ENCODE measurements at regions not wholly inside any gene's neighbourhood (a gene's known extent, or its start where the extent isn't known, plus 50 kb on each side); places are given as distances from the start of the nearest gene placed in this dataset.

- Mint-ChIP-seq H3K27ac (no peak overlapping the region), H3K4me3 (no peak overlapping the region), H3K4me1 (no peaks in the 10 kb centered on the region), H3K9me3 (peaks cover 0 to 8% (median 4%) of the 10 kb centered on the region in 8 donors), H3K36me3 (no peaks in the 10 kb centered on the region), H3K27me3 (no peaks in the 10 kb centered on the region)
- Histone ChIP-seq H3K36me3 (ENCODE audit: insufficient read depth, low read length) (no peaks in the 10 kb centered on the region), H3K4me3 (ENCODE audit: low read length in 2 of 2) (no peak overlapping the region), H3K4me1 (ENCODE audit: insufficient read depth, low read length) (no peaks in the 10 kb centered on the region), H3K27me3 (ENCODE audit: insufficient read depth, low read length) (no peaks in the 10 kb centered on the region), H3K9me3 (ENCODE audit: control insufficient read depth in 1 of 2, low read length in 2 of 2) (no peaks in the 10 kb centered on the region), H3K27ac (ENCODE audit: low read depth, low read length) (no peak overlapping the region)
- intact Hi-C loops (cut with micrococcal nuclease) = no loop called here
- DNase-seq = no peak
- ChIA-PET CTCF (ENCODE audit: partially characterized antibody) (no interaction called here), POLR2A (ENCODE audit: partially characterized antibody) (no interaction called here)
Observed at GRCh38 chr11:109140857-109141515, 281.0 kb upstream of the C11orf87 start.

GRCh38 chr11:109145287-109145686 is 276.7 kb upstream of the C11orf87 start:
- no peaks in the 10 kb centered on the region for H3K4me1 Mint-ChIP-seq
- no peak overlapping the region for H3K4me3 Mint-ChIP-seq
- intact Hi-C loops (cut with micrococcal nuclease) = no loop called here
- POLR2A ChIA-PET (ENCODE audit: partially characterized antibody) = no interaction called here
- H3K27me3 ChIP-seq (ENCODE audit: insufficient read depth, low read length) = no peaks in the 10 kb centered on the region
- H3K4me3 ChIP-seq (ENCODE audit: low read length in 2 of 2) = no peak overlapping the region
- no peaks in the 10 kb centered on the region for H3K36me3 ChIP-seq (ENCODE audit: insufficient read depth, low read length)
- H3K27me3 Mint-ChIP-seq = no peaks in the 10 kb centered on the region
- no peak for DNase-seq
- CTCF ChIA-PET (ENCODE audit: partially characterized antibody) = no interaction called here
- H3K27ac ChIP-seq (ENCODE audit: low read depth, low read length) = no peak overlapping the region
- H3K36me3 Mint-ChIP-seq = no peaks in the 10 kb centered on the region
- peak overlapping the region in 1 of 7 donors; percentile 35 for H3K27ac Mint-ChIP-seq
- no peaks in the 10 kb centered on the region for H3K4me1 ChIP-seq (ENCODE audit: insufficient read depth, low read length)
- H3K9me3 ChIP-seq (ENCODE audit: control insufficient read depth in 1 of 2, low read length in 2 of 2) = no peaks in the 10 kb centered on the region
- H3K9me3 Mint-ChIP-seq = peaks cover 0 to 10% (median 2%) of the 10 kb centered on the region in 8 donors

GRCh38 chr11:109147726-109148125 is 274.3 kb upstream of the C11orf87 start:
- Histone ChIP-seq H3K27me3 (ENCODE audit: insufficient read depth, low read length) (no peaks in the 10 kb centered on the region), H3K36me3 (ENCODE audit: insufficient read depth, low read length) (no peaks in the 10 kb centered on the region), H3K4me1 (ENCODE audit: insufficient read depth, low read length) (no peaks in the 10 kb centered on the region), H3K9me3 (ENCODE audit: control insufficient read depth in 1 of 2, low read length in 2 of 2) (no peaks in the 10 kb centered on the region), H3K27ac (ENCODE audit: low read depth, low read length) (no peak overlapping the region), H3K4me3 (ENCODE audit: low read length in 2 of 2) (no peak overlapping the region)
- Mint-ChIP-seq H3K27ac (no peak overlapping the region), H3K4me1 (no peaks in the 10 kb centered on the region), H3K27me3 (no peaks in the 10 kb centered on the region), H3K36me3 (no peaks in the 10 kb centered on the region), H3K9me3 (peaks cover 0 to 11% (median 2%) of the 10 kb centered on the region in 8 donors), H3K4me3 (no peak overlapping the region)
- POLR2A ChIA-PET (ENCODE audit: partially characterized antibody) = no interaction called here
- intact Hi-C loops (cut with micrococcal nuclease) = no loop called here
- CTCF ChIA-PET (ENCODE audit: partially characterized antibody) = no interaction called here
- DNase-seq = no peak

- H3K27ac ChIP-seq (ENCODE audit: low read depth, low read length) = no peak overlapping the region
- no peaks in the 10 kb centered on the region for H3K4me1 ChIP-seq (ENCODE audit: insufficient read depth, low read length)
- intact Hi-C loops (cut with micrococcal nuclease) = no loop called here
- no peak overlapping the region for H3K27ac Mint-ChIP-seq
- H3K27me3 Mint-ChIP-seq = no peaks in the 10 kb centered on the region
- H3K4me3 Mint-ChIP-seq = no peak overlapping the region
- H3K9me3 Mint-ChIP-seq = peaks cover 0 to 9% (median 2%) of the 10 kb centered on the region in 8 donors
- H3K36me3 ChIP-seq (ENCODE audit: insufficient read depth, low read length) = no peaks in the 10 kb centered on the region
- no peaks in the 10 kb centered on the region for H3K4me1 Mint-ChIP-seq
- CTCF ChIA-PET (ENCODE audit: partially characterized antibody) = no interaction called here
- no peak overlapping the region for H3K4me3 ChIP-seq (ENCODE audit: low read length in 2 of 2)
- DNase-seq = no peak
- H3K9me3 ChIP-seq (ENCODE audit: control insufficient read depth in 1 of 2, low read length in 2 of 2) = no peaks in the 10 kb centered on the region
- H3K27me3 ChIP-seq (ENCODE audit: insufficient read depth, low read length) = no peaks in the 10 kb centered on the region
- POLR2A ChIA-PET (ENCODE audit: partially characterized antibody) = no interaction called here
- no peaks in the 10 kb centered on the region for H3K36me3 Mint-ChIP-seq
Observed at GRCh38 chr11:109148669-109149068, 273.3 kb upstream of the C11orf87 start.

GRCh38 chr11:109150581-109150980 is 271.4 kb upstream of the C11orf87 start:
- DNase-seq = no peak
- Histone ChIP-seq H3K4me3 (ENCODE audit: low read length in 2 of 2) (no peak overlapping the region), H3K9me3 (ENCODE audit: control insufficient read depth in 1 of 2, low read length in 2 of 2) (no peaks in the 10 kb centered on the region), H3K36me3 (ENCODE audit: insufficient read depth, low read length) (no peaks in the 10 kb centered on the region), H3K27ac (ENCODE audit: low read depth, low read length) (no peak overlapping the region), H3K27me3 (ENCODE audit: insufficient read depth, low read length) (no peaks in the 10 kb centered on the region), H3K4me1 (ENCODE audit: insufficient read depth, low read length) (no peaks in the 10 kb centered on the region)
- H3K27me3 Mint-ChIP-seq = no peaks in the 10 kb centered on the region
- ChIA-PET CTCF (ENCODE audit: partially characterized antibody) (no interaction called here), POLR2A (ENCODE audit: partially characterized antibody) (no interaction called here)
- no peaks in the 10 kb centered on the region for H3K36me3 Mint-ChIP-seq
- no peak overlapping the region for H3K4me3 Mint-ChIP-seq
- H3K9me3 Mint-ChIP-seq = peaks cover 0 to 5% (median 3%) of the 10 kb centered on the region in 8 donors
- H3K4me1 Mint-ChIP-seq = no peaks in the 10 kb centered on the region
- intact Hi-C loops (cut with micrococcal nuclease) = no loop called here
- no peak overlapping the region for H3K27ac Mint-ChIP-seq

GRCh38 chr11:109153836-109154235 is 268.2 kb upstream of the C11orf87 start:
- no peaks in the 10 kb centered on the region for H3K9me3 ChIP-seq (ENCODE audit: control insufficient read depth in 1 of 2, low read length in 2 of 2)
- POLR2A ChIA-PET (ENCODE audit: partially characterized antibody) = no interaction called here
- CTCF ChIA-PET (ENCODE audit: partially characterized antibody) = no interaction called here
- H3K27me3 Mint-ChIP-seq = no peaks in the 10 kb centered on the region
- DNase-seq = no peak
- H3K27me3 ChIP-seq (ENCODE audit: insufficient read depth, low read length) = no peaks in the 10 kb centered on the region
- peaks cover 0 to 7% (median 3%) of the 10 kb centered on the region in 8 donors for H3K9me3 Mint-ChIP-seq
- no peaks in the 10 kb centered on the region for H3K36me3 ChIP-seq (ENCODE audit: insufficient read depth, low read length)
- no peak overlapping the region for H3K4me3 ChIP-seq (ENCODE audit: low read length in 2 of 2)
- no peak overlapping the region for H3K27ac Mint-ChIP-seq
- no peaks in the 10 kb centered on the region for H3K4me1 Mint-ChIP-seq
- no peaks in the 10 kb centered on the region for H3K36me3 Mint-ChIP-seq
- intact Hi-C loops (cut with micrococcal nuclease) = no loop called here
- no peak overlapping the region for H3K4me3 Mint-ChIP-seq
- H3K4me1 ChIP-seq (ENCODE audit: insufficient read depth, low read length) = no peaks in the 10 kb centered on the region
- H3K27ac ChIP-seq (ENCODE audit: low read depth, low read length) = no peak overlapping the region

- CTCF ChIA-PET (ENCODE audit: partially characterized antibody) = no interaction called here
- Histone ChIP-seq H3K27ac (ENCODE audit: low read depth, low read length) (no peak overlapping the region), H3K4me1 (ENCODE audit: insufficient read depth, low read length) (no peaks in the 10 kb centered on the region), H3K9me3 (ENCODE audit: control insufficient read depth in 1 of 2, low read length in 2 of 2) (no peaks in the 10 kb centered on the region), H3K4me3 (ENCODE audit: low read length in 2 of 2) (no peak overlapping the region), H3K36me3 (ENCODE audit: insufficient read depth, low read length) (no peaks in the 10 kb centered on the region), H3K27me3 (ENCODE audit: insufficient read depth, low read length) (no peaks in the 10 kb centered on the region)
- intact Hi-C loops (cut with micrococcal nuclease) = no loop called here
- DNase-seq = no peak
- H3K27me3 Mint-ChIP-seq = no peaks in the 10 kb centered on the region
- H3K9me3 Mint-ChIP-seq = peaks cover 0 to 10% (median 4%) of the 10 kb centered on the region in 8 donors
- no peaks in the 10 kb centered on the region for H3K36me3 Mint-ChIP-seq
- no peak overlapping the region for H3K27ac Mint-ChIP-seq
- POLR2A ChIA-PET (ENCODE audit: partially characterized antibody) = no interaction called here
- H3K4me1 Mint-ChIP-seq = no peaks in the 10 kb centered on the region
- no peak overlapping the region for H3K4me3 Mint-ChIP-seq
Observed at GRCh38 chr11:109155291-109155690, 266.7 kb upstream of the C11orf87 start.

GRCh38 chr11:109165035-109165434 is 257.0 kb upstream of the C11orf87 start:
- Mint-ChIP-seq H3K36me3 (no peaks in the 10 kb centered on the region), H3K27me3 (no peaks in the 10 kb centered on the region), H3K4me1 (no peaks in the 10 kb centered on the region), H3K27ac (no peak overlapping the region), H3K4me3 (no peak overlapping the region), H3K9me3 (peaks cover 0 to 10% (median 0%) of the 10 kb centered on the region in 8 donors)
- DNase-seq = no peak
- H3K4me3 ChIP-seq (ENCODE audit: low read length in 2 of 2) = no peak overlapping the region
- no peaks in the 10 kb centered on the region for H3K36me3 ChIP-seq (ENCODE audit: insufficient read depth, low read length)
- no peak overlapping the region for H3K27ac ChIP-seq (ENCODE audit: low read depth, low read length)
- H3K27me3 ChIP-seq (ENCODE audit: insufficient read depth, low read length) = no peaks in the 10 kb centered on the region
- no peaks in the 10 kb centered on the region for H3K9me3 ChIP-seq (ENCODE audit: control insufficient read depth in 1 of 2, low read length in 2 of 2)
- intact Hi-C loops (cut with micrococcal nuclease) = no loop called here
- no peaks in the 10 kb centered on the region for H3K4me1 ChIP-seq (ENCODE audit: insufficient read depth, low read length)
- ChIA-PET CTCF (ENCODE audit: partially characterized antibody) (no interaction called here), POLR2A (ENCODE audit: partially characterized antibody) (no interaction called here)
